ENCODE measurements at regions not wholly inside any gene's neighbourhood (a gene's known extent, or its start where the extent isn't known, plus 50 kb on each side); places are given as distances from the start of the nearest gene placed in this dataset.

DNA sequence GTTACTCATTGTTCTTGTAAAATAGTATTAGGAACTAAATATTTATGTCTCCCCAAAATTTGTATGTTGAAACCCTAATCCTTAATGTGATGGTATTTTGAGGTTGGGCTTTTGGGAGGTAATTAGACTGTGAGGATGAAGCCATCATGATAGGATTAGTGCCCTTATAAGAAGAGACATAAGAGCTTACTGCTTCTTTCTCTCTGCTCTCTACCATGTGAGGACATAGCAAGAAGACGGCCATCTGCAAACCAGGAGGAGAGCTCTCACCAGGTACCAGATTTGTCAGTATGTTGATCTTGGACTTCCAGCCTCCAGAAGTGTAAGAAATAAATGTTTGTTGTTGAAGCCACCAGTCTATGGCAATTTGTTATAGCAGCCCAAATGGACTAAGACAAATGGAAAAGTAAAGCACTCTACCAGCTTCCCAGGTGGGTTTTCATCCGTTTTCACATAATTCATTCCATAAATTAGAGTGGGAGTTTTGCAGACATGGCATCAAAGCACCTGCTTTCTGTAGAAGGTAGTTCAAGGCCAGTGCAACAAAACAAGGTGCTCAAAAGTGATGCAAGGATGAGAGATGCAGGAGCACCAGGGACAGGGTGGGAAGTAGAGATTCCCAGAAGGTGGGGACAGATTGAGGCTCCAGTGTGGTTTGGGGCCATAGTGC, 70.7 kb downstream of the MYCN start:
- no peak for DNase-seq (ENCODE audit: low spot score)
- H3K4me1 ChIP-seq (ENCODE audit: control insufficient read depth in 4 of 4, insufficient read depth in 4 of 4, low read length in 3 of 4), result peaks cover 5 to 21% (median 17%) of the 10 kb centered on the region in 4 donors
- no peaks in the 10 kb centered on the region for H3K36me3 ChIP-seq (ENCODE audit: control insufficient read depth in 4 of 4, insufficient read depth in 3 of 4, low read depth in 1 of 4, low read length in 3 of 4)
- no peak overlapping the region for H3K27ac ChIP-seq (ENCODE audit: low read depth in 1 of 2, low read length in 2 of 2)
- peaks cover 0 to 2% (median under 1%) of the 10 kb centered on the region in 4 donors for H3K27me3 ChIP-seq (ENCODE audit: control insufficient read depth in 4 of 4, insufficient read depth in 4 of 4, low read length in 3 of 4)
- no peak for TF ChIP-seq RXRA (IDR thresholded peaks at IDR 0.05)
- TF ChIP-seq SP1 (IDR thresholded peaks at IDR 0.05), result no peak
- no peak for TF ChIP-seq HNF4A (conservative IDR thresholded peaks at IDR 0.05)
- no peak overlapping the region for H3K9ac ChIP-seq (ENCODE audit: low read depth in 1 of 2, low read length in 2 of 2)
- no peak overlapping the region for H3K4me3 ChIP-seq (ENCODE audit: low read depth in 1 of 3, low read length in 3 of 3)
- WGBS, result 88% methylated on average over 2 of the region's 2 CpGs
- no peaks in the 10 kb centered on the region for H3K9me3 ChIP-seq (ENCODE audit: control insufficient read depth in 4 of 4, low read length in 3 of 4)

DNA sequence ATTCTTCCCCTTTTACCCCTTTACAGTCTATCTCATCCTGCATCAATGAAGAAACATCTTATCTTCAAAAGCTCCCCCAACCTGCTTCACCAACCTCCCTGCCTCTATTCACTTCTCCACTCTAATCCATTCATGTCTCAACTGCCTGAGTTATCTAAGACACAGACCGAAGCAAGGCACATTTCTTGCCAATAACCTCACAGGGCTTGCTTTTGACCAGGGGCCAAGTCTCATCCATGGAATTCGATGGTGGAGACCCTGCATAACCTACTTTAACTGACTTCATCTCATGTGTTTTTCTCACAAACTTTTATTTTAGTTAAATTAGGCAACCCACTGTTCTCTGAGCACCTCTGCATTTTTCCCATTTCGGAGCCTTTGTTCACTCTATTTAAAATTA, 69.7 kb downstream of the MYCN start:
- no peak for DNase-seq (ENCODE audit: low spot score)
- Histone ChIP-seq H3K4me3 (ENCODE audit: low read depth in 1 of 3, low read length in 3 of 3) (no peak overlapping the region), H3K36me3 (ENCODE audit: control insufficient read depth in 4 of 4, insufficient read depth in 3 of 4, low read depth in 1 of 4, low read length in 3 of 4) (no peaks in the 10 kb centered on the region), H3K4me1 (ENCODE audit: control insufficient read depth in 4 of 4, insufficient read depth in 4 of 4, low read length in 3 of 4) (peaks cover under 1 to 14% (median 7%) of the 10 kb centered on the region in 4 donors), H3K27me3 (ENCODE audit: control insufficient read depth in 4 of 4, insufficient read depth in 4 of 4, low read length in 3 of 4) (peaks cover 0 to 2% (median under 1%) of the 10 kb centered on the region in 4 donors), H3K27ac (ENCODE audit: low read depth in 1 of 2, low read length in 2 of 2) (no peak overlapping the region), H3K9ac (ENCODE audit: low read depth in 1 of 2, low read length in 2 of 2) (no peak overlapping the region), H3K9me3 (ENCODE audit: control insufficient read depth in 4 of 4, low read length in 3 of 4) (no peaks in the 10 kb centered on the region)
- TF ChIP-seq RAD21 (IDR thresholded peaks at IDR 0.05), result no peak
- no peak for TF ChIP-seq SP1 (IDR thresholded peaks at IDR 0.05)
- no peak for TF ChIP-seq GABPA (IDR thresholded peaks at IDR 0.05 in 1 of 2, conservative IDR thresholded peaks at IDR 0.05 in 1 of 2)
- no peak for TF ChIP-seq FOXA1 (IDR thresholded peaks at IDR 0.05)
- no peak for TF ChIP-seq NR2F2 (IDR thresholded peaks at IDR 0.05)
- no peak for TF ChIP-seq ATF3 (IDR thresholded peaks at IDR 0.05)
- TF ChIP-seq EGR1 (IDR thresholded peaks at IDR 0.05; ENCODE audit: low read depth in 2 of 2), result no peak
- TF ChIP-seq ZBTB33 (IDR thresholded peaks at IDR 0.05), result no peak
- TF ChIP-seq, protein P1, sequence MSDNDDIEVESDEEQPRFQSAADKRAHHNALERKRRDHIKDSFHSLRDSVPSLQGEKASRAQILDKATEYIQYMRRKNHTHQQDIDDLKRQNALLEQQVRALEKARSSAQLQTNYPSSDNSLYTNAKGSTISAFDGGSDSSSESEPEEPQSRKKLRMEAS (IDR thresholded peaks at IDR 0.05), result no peak
- no peak for TF ChIP-seq CTCF (IDR thresholded peaks at IDR 0.05; ENCODE audit: low read depth, low read length, missing input control)
- TF ChIP-seq FOXA2 (IDR thresholded peaks at IDR 0.05), result no peak
- no peak for TF ChIP-seq REST (IDR thresholded peaks at IDR 0.05)
- TF ChIP-seq TAF1 (conservative IDR thresholded peaks at IDR 0.05), result no peak
- TF ChIP-seq YY1 (IDR thresholded peaks at IDR 0.05), result no peak
- TF ChIP-seq HNF4A (conservative IDR thresholded peaks at IDR 0.05), result no peak
- no peak for TF ChIP-seq RXRA (IDR thresholded peaks at IDR 0.05)
- no peak for TF ChIP-seq JUND (IDR thresholded peaks at IDR 0.05)
- no peak for TF ChIP-seq HNF4G (IDR thresholded peaks at IDR 0.05)
- WGBS, result 75% methylated on average over 3 of the region's 3 CpGs
